ENCODE measurements at regions not wholly inside any gene's neighbourhood (a gene's known extent, or its start where the extent isn't known, plus 50 kb on each side); places are given as distances from the start of the nearest gene placed in this dataset.
"Not testable (repeated sequence)": the region's sequence is repeated elsewhere in the genome, so short reads cannot be mapped to it uniquely, and the experiment has no call there.

DNA sequence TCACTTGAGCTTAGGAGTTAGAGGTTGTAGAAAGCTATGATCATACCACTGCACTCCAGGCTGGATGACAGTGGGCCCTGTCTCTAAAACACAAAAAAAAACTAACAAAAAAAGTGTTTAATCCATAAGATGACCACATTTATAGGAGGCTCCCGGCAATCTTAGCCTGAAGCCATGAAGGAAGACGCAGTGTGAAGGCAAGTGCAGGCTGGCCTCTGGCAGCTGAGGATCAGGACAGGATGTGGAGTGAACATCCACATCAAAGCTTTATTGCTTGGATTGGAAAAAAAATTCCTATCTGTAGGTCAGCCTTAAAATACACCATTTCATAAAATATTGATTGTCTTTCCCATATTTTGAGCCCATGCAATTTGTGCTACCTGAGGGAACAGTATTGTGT, 115.9 kb upstream of the SIMC1 start:
- TF ChIP-seq, protein P1, sequence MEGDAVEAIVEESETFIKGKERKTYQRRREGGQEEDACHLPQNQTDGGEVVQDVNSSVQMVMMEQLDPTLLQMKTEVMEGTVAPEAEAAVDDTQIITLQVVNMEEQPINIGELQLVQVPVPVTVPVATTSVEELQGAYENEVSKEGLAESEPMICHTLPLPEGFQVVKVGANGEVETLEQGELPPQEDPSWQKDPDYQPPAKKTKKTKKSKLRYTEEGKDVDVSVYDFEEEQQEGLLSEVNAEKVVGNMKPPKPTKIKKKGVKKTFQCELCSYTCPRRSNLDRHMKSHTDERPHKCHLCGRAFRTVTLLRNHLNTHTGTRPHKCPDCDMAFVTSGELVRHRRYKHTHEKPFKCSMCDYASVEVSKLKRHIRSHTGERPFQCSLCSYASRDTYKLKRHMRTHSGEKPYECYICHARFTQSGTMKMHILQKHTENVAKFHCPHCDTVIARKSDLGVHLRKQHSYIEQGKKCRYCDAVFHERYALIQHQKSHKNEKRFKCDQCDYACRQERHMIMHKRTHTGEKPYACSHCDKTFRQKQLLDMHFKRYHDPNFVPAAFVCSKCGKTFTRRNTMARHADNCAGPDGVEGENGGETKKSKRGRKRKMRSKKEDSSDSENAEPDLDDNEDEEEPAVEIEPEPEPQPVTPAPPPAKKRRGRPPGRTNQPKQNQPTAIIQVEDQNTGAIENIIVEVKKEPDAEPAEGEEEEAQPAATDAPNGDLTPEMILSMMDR (IDR thresholded peaks at IDR 0.05) = not testable (repeated sequence)
- not testable (repeated sequence) for TF ChIP-seq POLR2AphosphoS2 (conservative IDR thresholded peaks at IDR 0.05; ENCODE audit: low read length); TFCP2L1 (CRISPR knock-in tag; IDR thresholded peaks at IDR 0.05); MAFK (IDR thresholded peaks at IDR 0.05; ENCODE audit: partially characterized antibody); HEYL (CRISPR knock-in tag; IDR thresholded peaks at IDR 0.05); RCOR1 (IDR thresholded peaks at IDR 0.05; ENCODE audit: low read depth, low read length); FOSL2 (IDR thresholded peaks at IDR 0.05); FOSL2 (CRISPR knock-in tag; IDR thresholded peaks at IDR 0.05)
- TF ChIP-seq, protein P2, sequence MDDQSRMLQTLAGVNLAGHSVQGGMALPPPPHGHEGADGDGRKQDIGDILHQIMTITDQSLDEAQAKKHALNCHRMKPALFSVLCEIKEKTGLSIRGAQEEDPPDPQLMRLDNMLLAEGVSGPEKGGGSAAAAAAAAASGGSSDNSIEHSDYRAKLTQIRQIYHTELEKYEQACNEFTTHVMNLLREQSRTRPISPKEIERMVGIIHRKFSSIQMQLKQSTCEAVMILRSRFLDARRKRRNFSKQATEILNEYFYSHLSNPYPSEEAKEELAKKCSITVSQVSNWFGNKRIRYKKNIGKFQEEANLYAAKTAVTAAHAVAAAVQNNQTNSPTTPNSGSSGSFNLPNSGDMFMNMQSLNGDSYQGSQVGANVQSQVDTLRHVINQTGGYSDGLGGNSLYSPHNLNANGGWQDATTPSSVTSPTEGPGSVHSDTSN (IDR thresholded peaks at IDR 0.05) = not testable (repeated sequence)
- TF ChIP-seq, protein P3, sequence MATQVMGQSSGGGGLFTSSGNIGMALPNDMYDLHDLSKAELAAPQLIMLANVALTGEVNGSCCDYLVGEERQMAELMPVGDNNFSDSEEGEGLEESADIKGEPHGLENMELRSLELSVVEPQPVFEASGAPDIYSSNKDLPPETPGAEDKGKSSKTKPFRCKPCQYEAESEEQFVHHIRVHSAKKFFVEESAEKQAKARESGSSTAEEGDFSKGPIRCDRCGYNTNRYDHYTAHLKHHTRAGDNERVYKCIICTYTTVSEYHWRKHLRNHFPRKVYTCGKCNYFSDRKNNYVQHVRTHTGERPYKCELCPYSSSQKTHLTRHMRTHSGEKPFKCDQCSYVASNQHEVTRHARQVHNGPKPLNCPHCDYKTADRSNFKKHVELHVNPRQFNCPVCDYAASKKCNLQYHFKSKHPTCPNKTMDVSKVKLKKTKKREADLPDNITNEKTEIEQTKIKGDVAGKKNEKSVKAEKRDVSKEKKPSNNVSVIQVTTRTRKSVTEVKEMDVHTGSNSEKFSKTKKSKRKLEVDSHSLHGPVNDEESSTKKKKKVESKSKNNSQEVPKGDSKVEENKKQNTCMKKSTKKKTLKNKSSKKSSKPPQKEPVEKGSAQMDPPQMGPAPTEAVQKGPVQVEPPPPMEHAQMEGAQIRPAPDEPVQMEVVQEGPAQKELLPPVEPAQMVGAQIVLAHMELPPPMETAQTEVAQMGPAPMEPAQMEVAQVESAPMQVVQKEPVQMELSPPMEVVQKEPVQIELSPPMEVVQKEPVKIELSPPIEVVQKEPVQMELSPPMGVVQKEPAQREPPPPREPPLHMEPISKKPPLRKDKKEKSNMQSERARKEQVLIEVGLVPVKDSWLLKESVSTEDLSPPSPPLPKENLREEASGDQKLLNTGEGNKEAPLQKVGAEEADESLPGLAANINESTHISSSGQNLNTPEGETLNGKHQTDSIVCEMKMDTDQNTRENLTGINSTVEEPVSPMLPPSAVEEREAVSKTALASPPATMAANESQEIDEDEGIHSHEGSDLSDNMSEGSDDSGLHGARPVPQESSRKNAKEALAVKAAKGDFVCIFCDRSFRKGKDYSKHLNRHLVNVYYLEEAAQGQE (IDR thresholded peaks at IDR 0.05) = not testable (repeated sequence)
